Posterior cingulate gyrus (tissue), 11 donors: ENCODE measurements at regions not wholly inside any gene's neighbourhood (a gene's known extent, or its start where the extent isn't known, plus 50 kb on each side); places are given as distances from the start of the nearest gene placed in this dataset.

ENCODE experiments used
- DNase-seq, 10 donors: peaks; one replicate each; pipeline versions ENCODE4 v3.0.0 to v3.0.0-alpha.2; 2020 to 2021; ENCODE audit warnings: mixed read lengths in 3 of 10
- intact Hi-C: fragments of 100-400 bp; cut with DNase I; formaldehyde crosslinking; loops from one replicate; pipeline ENCODE4 v1.15.1; 2023

- intact Hi-C loops: no loop called here
- no peak for DNase-seq
Observed at GRCh38 chr18:30929718-30930117, 112.8 kb downstream of the DSC3 start.

GRCh38 chr18:30929065-30929464 is 113.5 kb downstream of the DSC3 start:
- intact Hi-C loops: no loop called here
- DNase-seq: no peak

- no peak for DNase-seq
- intact Hi-C loops: no loop called here
Observed at GRCh38 chr18:30927517-30928075, 114.9 kb downstream of the DSC3 start.

GRCh38 chr18:30927042-30927441 is 115.5 kb downstream of the DSC3 start:
- intact Hi-C loops: no loop called here
- DNase-seq: no peak

GRCh38 chr18:30925795-30926194 is 116.7 kb downstream of the DSC3 start:
- intact Hi-C loops: no loop called here
- DNase-seq: no peak

- no peak for DNase-seq
- intact Hi-C loops: no loop called here
Observed at GRCh38 chr18:30920757-30921156, 121.8 kb downstream of the DSC3 start.

- intact Hi-C loops: no loop called here
- no peak for DNase-seq
Observed at GRCh38 chr18:30920351-30920750, 122.2 kb downstream of the DSC3 start.

- DNase-seq: no peak
- intact Hi-C loops: no loop called here
Observed at GRCh38 chr18:30917651-30918050, 124.9 kb downstream of the DSC3 start.

GRCh38 chr18:30915336-30915988 is 127.1 kb downstream of the DSC3 start:
- DNase-seq: no peak
- intact Hi-C loops: no loop called here

- intact Hi-C loops: no loop called here
- no peak for DNase-seq
Observed at GRCh38 chr18:30908381-30908780, 134.2 kb downstream of the DSC3 start.

- no peak for DNase-seq
- intact Hi-C loops: no loop called here
Observed at GRCh38 chr18:30903566-30903965, 139.0 kb downstream of the DSC3 start.

- intact Hi-C loops: loop anchor here (2.0 kb wide), 1 partner anchor 1015 kb away; no protein-coding TSS in a partner anchor
- DNase-seq: peak in 4 of 10 donors; percentile 13 to 29 (median 22)
Observed at GRCh38 chr18:30889519-30890301, 152.8 kb downstream of the DSC3 start.

- intact Hi-C loops: loop anchor here (2.0 kb wide), 1 partner anchor 1014 kb away; no protein-coding TSS in a partner anchor
- DNase-seq: no peak
Observed at GRCh38 chr18:30888344-30888743, 154.2 kb downstream of the DSC3 start.

GRCh38 chr18:30886998-30887397 is 155.5 kb downstream of the DSC3 start:
- intact Hi-C loops: no loop called here
- DNase-seq: no peak

GRCh38 chr18:30870466-30870865 is 172.1 kb downstream of the DSC3 start:
- intact Hi-C loops: no loop called here
- no peak for DNase-seq

GRCh38 chr18:30862900-30863299 is 179.6 kb downstream of the DSC3 start:
- intact Hi-C loops: no loop called here
- DNase-seq: peak in 2 of 10 donors; percentile 22 to 39

GRCh38 chr18:30860741-30861140 is 181.8 kb downstream of the DSC3 start:
- intact Hi-C loops: no loop called here
- DNase-seq: no peak

GRCh38 chr18:30859036-30859435 is 183.5 kb downstream of the DSC3 start:
- DNase-seq: no peak
- intact Hi-C loops: no loop called here

- DNase-seq: no peak
- intact Hi-C loops: no loop called here
Observed at GRCh38 chr18:30858560-30858959, 184.0 kb downstream of the DSC3 start.

- DNase-seq: no peak
- intact Hi-C loops: no loop called here
Observed at GRCh38 chr18:30855762-30856161, 186.8 kb downstream of the DSC3 start.

- intact Hi-C loops: no loop called here
- peak in 1 of 10 donors; percentile 3 for DNase-seq
Observed at GRCh38 chr18:30852980-30853379, 189.6 kb downstream of the DSC3 start.

GRCh38 chr18:30852541-30852940 is 190.0 kb downstream of the DSC3 start:
- DNase-seq: no peak
- intact Hi-C loops: no loop called here
